ENCODE measurements at regions not wholly inside any gene's neighbourhood (a gene's known extent, or its start where the extent isn't known, plus 50 kb on each side); places are given as distances from the start of the nearest gene placed in this dataset.
"Not testable (repeated sequence)": the region's sequence is repeated elsewhere in the genome, so short reads cannot be mapped to it uniquely, and the experiment has no call there.

DNA sequence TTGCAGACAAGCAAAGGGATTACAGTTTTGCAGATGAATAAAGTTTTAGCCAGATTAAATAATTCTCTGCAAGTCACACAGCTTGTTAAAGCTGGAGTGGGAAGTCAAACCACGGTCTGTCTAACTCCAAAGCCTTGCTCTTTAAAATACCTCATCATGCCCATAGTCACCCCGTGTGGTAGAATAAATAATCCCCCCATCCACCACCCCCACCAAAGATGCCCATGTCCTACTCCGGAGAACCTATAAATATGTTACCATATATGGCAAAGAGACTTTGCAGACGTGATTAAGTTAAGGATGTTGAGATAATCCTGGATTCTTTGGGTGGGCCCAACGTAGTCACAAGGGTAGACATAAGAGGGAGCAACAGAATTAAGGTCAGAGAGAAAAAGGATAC lies 118.7 kb downstream of the BEND2 start:
- no peak for DNase-seq

DNA sequence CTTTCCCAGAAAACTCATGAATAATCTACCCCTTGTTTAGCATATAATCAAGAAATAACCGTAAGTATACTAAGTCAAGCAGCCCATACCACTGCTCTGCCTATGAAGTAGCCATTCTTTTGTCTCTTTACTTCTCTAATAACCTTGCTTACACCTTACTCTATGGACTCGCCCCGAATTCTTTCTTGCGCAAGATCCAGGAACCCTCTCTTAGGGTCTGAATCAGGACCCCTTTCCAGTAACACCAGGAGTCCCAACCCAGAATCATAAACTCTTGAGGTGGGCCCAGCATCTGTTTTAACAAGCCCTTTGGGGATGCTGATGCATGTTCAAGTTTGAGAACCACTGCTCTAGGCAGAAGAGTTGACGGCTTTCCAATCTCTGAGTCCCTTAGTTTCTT lies 119.6 kb downstream of the BEND2 start:
- no peak for DNase-seq

DNA sequence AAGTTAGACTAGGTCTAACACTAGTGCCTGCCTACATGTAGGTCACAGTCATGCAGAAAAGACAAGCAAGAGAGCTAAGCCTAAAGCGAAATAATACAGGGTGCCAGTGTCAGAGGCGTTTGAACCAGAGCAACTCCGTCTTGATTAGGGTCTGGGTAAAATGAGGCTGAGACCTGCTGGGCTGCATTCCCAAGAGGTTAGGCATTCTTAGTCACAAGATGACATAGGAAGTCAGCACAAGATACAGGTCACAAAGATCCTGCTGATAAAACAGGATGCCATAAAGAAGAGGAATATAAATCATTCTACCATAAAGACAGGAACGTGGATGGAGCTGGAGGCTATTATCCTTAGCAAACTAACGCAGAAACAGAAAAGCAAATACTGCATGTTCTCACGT lies 120.9 kb downstream of the BEND2 start:
- peak; percentile 69 for DNase-seq

DNA sequence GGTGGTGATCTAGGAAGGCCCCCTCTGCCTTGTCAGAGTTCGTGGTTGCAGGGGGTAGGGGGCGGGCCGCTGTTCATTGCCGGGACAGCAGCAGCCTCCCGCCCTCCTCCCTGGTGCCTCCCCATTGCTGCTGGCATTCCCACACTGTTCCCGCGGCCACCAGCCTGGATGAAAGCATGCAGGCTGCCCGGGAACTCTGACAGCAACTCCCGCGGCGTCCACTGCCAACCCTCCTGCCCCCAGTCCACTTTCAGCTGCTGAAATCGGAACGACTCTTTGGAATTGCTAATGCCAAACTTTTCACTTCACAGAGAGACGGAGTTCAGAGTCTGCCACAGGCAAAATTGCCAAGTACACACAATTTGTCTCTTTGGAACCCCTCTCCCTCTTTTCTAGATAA lies 121.9 kb downstream of the BEND2 start:
- DNase-seq = peak; percentile 66

- no peak for DNase-seq
Measured at GRCh38 chrX:18076434-18076833, 144.3 kb downstream of the BEND2 start.

GRCh38 chrX:18075603-18076002 lies 145.1 kb downstream of the BEND2 start:
- DNase-seq = no peak

GRCh38 chrX:18068045-18068444 lies 152.6 kb downstream of the BEND2 start:
- DNase-seq = not testable (repeated sequence)

- no peak for DNase-seq
Measured at GRCh38 chrX:18065956-18066355, 154.7 kb downstream of the BEND2 start.

DNA sequence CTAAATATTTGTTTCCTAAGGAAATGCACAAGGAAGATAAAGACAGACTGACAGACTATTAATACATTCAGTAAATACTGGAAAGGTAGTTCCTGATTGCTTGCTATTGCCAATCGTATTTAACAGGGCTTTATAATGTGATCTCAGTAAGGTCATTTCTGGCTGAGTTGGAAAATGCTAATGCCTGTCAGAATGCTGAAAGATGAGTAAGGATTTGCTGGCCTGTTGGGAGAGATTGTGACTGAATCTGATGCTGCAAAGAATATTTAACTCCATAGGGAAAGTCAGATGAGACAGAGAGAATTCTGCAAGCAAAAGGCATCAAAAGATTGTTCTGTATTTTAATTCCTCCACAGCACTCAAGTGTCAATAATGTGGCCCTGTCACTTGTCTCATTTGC lies 169.0 kb downstream of the BEND2 start:
- no peak for DNase-seq

DNA sequence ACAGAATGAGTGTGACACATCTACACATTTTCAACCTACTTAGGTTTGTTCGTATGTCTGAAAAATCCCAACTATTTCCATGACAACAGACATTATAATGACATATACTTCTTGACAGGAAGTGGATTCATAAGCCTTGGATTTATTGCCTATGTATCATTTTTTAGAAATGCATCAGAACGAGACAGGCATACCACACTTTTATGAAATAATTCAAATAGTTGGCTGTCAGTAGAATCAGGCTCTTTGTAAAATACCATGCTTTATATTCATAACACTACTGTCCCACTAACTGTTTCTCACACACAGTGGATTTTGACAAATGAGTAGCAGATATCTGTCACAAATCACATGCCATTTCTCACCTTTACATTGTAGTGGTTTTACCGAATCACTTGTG lies 173.2 kb downstream of the BEND2 start:
- no peak for DNase-seq

DNA sequence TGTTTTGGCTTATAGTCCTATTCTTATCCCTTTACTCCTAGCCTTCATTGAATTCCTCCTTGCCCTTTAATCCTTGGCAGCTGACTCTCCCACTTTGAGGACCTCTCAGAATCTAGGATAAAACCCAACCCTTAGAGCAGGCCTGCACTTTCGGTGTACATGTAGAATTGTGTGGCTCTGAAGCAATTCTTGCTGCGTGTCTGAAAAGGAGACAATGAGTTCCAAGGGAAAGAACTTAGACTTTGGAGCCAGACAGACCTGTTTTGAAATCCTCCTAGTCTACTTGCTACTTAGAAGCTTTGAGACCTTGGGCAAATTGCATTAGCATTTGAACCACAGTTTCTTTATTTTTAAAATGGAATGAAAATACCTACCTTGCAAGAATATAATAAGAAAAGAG lies 175.2 kb downstream of the BEND2 start:
- no peak for DNase-seq

- no peak for DNase-seq
Measured at GRCh38 chrX:18042776-18043175, 177.9 kb downstream of the BEND2 start.

DNA sequence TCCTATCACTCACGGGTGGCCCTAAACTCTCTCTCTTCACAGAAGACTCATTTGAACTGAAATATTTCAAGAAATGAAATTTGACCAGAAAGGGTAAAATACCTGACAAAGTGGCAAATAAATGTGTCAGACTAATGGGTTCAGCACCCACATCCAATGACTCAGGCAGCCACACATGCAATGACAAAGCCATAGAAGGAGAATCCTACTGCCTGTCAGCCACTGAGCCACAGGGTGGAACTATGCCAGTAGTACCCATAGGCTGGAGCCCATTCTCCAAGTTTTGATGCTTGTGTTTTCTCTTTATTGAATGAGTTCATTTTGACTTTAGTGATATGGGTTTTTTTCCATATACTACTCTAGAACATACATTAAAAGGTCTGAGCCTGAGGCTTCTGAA lies 179.0 kb downstream of the BEND2 start:
- no peak for DNase-seq

GRCh38 chrX:18039023-18039422 lies 177.9 kb upstream of the RAI2 start:
- no peak for DNase-seq

DNA sequence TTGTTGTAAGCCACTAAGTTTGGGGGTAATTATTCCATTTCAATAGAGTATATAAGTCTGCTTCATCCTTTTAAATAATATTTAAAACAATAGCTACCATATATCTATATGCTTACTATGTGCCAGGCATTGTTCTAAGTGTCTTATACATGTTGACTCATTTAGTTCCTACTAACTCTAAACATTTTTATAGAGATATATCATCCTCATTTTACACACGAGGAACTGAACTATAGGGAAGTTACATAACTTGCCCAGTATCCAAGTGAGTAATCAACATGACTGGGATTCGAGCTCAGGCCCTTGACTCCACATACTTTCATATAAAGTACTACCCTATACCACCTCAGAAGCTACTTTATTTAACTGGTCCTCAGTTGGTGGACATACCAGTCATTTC lies 175.3 kb upstream of the RAI2 start:
- DNase-seq = no peak

DNA sequence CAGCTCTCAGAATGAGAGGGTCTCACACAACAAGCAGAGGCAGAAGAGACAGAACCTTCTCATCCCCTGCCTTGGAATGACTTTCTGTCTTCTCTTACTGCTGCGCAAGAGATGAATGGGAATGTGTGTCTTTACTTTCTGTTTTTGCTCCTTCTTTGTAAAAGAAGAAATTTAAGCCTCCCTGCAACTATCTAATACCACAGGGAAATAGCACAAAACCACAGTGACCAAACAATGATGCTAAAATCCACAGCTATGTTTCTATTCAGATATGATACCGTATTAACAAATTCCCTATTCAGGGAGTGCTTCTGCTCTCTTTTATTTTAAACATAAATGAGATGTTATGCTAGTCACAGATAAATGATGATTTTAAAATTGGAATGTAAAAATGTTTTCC lies 173.8 kb upstream of the RAI2 start:
- DNase-seq = no peak

DNA sequence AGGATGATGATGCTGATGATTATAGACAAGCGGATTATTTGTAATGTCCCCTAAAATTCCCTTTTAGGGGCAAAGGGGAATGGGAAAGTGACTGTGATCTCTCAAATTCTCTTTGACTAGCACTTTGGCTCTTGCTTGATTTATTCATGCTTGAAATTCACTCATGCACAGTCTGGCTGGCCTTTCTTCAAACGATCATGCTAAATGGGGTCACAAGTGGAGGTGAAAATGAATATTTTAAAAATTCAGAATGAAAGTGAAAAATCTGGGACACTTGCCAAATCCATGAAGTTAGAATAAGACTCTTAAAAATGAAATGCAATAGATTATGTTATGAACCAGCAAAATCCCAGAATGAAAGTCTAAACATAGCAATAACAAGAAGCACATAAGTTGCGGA lies 173.4 kb upstream of the RAI2 start:
- DNase-seq = no peak

DNA sequence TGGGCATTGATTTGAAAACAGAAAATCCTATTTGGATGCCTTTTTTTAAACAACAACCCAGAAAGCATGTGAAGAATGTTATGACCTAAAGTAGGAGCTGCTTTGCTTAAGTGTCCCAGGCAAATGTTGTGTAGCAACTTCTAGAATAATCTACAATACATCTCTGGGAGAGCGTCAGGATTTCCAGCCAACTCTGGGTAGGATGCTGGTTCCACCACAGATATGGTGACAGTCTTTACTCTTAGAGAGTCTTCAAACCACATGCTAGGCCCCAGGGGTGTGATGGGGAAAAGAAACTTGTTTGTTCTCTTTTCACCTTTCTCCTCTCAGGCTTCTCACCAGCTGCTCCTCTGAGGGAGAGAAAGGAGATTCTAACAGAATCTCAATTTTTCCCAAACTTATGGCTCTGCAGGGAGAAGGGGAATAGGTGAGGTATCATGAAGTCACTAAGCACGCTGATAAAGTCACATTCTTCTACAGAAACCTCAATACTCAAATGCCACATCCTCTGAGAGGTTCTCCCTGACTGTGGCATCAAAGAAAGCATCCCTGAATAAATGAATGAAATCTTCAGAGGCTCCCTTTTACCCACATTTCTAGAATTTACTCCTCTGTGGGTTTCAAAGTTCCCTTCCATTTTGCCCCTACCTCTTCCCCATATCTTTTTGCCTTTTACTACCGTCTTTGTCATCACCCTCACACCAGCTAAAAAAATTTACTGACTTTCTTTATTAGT lies 171.6 kb upstream of the RAI2 start:
- DNase-seq = no peak

- DNase-seq = no peak
Measured at GRCh38 chrX:18031726-18032375, 170.8 kb upstream of the RAI2 start.

DNA sequence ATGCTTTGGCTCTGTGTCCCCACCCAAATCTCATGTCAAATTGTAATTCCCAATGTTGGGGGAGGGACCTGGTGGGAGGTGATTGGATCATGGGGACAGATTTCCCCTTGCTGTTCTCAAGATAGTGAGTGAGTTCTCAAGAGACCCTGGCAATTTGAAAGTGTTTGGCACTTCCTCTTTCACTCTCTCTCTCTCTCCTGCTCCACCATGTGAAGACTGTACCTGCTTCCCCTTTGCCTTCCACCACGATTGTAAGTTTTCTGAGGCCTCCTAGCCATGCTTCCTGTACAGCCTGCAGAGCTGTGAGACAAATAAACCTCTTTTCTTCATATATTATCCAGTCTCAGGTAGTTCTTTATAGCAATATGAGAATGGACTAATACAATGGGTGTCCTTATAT lies 169.6 kb upstream of the RAI2 start:
- not testable (repeated sequence) for DNase-seq

DNA sequence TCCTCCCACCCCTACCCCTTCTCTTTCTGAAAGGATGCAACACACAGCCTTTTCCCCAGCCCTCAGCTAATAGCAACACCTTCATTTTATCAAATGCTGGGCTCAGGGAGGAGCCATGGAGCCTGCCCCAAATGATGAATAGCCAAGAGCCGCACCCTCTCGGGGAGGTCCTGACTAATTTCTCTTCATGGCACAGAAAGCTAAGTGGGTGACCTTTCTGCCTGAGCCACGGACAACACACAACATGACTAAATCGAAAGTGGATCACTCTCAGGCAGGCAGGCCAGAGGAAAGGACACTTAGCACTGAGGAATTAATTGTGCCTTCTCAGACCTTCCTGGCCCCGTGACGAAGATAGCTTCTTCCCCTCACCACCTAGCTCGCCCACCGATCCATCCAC lies 165.1 kb upstream of the RAI2 start:
- no peak for DNase-seq

- no peak for DNase-seq
Measured at GRCh38 chrX:18017411-18017810, 156.3 kb upstream of the RAI2 start.

GRCh38 chrX:18016941-18017340 lies 155.8 kb upstream of the RAI2 start:
- DNase-seq = no peak

GRCh38 chrX:18010253-18010652 lies 149.2 kb upstream of the RAI2 start:
- DNase-seq = no peak

DNA sequence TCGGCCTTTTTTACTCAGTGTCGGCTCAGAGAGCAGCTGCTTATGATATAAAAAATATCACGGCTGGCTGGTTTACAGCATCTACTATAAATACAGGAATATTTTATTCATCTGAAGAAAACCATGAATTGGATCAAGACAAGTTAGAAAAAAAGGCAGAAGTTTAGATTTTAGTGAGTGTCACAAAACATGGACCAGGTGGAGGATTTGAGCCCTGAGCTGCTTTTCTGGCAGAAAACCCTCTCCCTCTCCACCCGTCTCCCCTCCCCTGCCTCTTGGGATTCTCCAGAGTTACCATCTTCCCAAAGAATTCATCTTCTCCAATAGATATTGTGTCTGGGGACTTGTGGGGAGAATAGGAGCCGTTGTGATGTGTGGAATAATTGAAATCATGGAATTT lies 142.8 kb upstream of the RAI2 start:
- no peak for DNase-seq

Measured in islet precursor cell (in vitro differentiated cells).